Nephron progenitor cell (in vitro differentiated cells): ENCODE measurements at regions not wholly inside any gene's neighbourhood (a gene's known extent, or its start where the extent isn't known, plus 50 kb on each side); places are given as distances from the start of the nearest gene placed in this dataset.

Experiments
- DNase-seq: peaks from one replicate; pipeline ENCODE4 v3.0.0; 2021
- H3K27ac Mint-ChIP-seq: 2 replicates; pipeline ENCODE4 v1.8.0; 2021; ENCODE audit warnings: mild to moderate bottlenecking, moderate library complexity, mixed read lengths
- H3K27me3 Mint-ChIP-seq: 2 replicates; pipeline ENCODE4 v1.8.0; 2021; ENCODE audit warnings: mild to moderate bottlenecking, low read depth, mixed read lengths; ENCODE audit not compliant: poor library complexity
- H3K36me3 Mint-ChIP-seq: 2 replicates; pipeline ENCODE4 v1.8.0; 2021; ENCODE audit warnings: low read depth, mixed read lengths
- H3K4me1 Mint-ChIP-seq: 2 replicates; pipeline ENCODE4 v1.8.0; 2021; ENCODE audit warnings: mixed read lengths
- H3K4me3 Mint-ChIP-seq: 2 replicates; pipeline ENCODE4 v1.8.0; 2021; ENCODE audit warnings: mild to moderate bottlenecking, moderate library complexity, mixed read lengths
- H3K9me3 Mint-ChIP-seq: 2 replicates; pipeline ENCODE4 v1.8.0; 2021; ENCODE audit warnings: mild to moderate bottlenecking, moderate library complexity, mixed read lengths
- TF ChIP-seq, protein P1 (sequence below): fragments of 200-600 bp; sonication (generic); IDR thresholded peaks from 2 replicates; pipeline ENCODE4 v1.5.0; 2021; ENCODE audit warnings: antibody characterized with exemption

DNA sequence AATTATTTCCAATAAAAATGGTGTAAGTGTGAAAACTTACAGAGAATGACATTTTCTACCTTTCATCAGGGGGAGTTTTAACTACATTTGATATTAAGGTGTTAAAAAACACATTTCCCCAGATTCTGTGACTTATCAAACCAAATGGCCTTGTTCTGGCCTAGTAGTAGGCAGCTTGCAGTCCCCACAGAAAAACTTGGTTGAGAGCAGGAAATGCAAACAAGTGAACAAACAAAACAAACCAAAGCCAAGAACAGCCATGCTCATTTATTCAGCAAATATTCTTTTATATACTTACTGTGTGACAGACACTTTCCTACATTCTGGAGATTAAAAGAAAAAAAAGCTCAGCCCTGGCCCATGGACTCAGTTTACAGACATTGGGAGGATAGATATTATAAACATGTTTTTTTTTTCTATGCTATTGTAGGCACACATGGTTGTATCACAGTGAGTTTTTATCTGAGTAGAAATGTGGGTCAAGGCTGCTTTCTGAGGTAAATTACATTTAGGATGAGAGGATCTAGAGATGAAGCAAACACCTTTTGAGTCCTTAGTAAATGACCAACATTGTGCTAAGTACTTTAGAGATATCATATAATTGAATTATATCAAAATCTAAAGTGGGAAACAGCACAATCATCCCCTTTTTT lies 449.2 kb upstream of the AADAT start:
- no peak overlapping the region for H3K4me3 Mint-ChIP-seq
- no peaks in the 10 kb centered on the region for H3K9me3 Mint-ChIP-seq
- DNase-seq = no peak
- H3K27ac Mint-ChIP-seq = no peak overlapping the region
- H3K27me3 Mint-ChIP-seq = peaks cover 6% of the 10 kb centered on the region
- TF ChIP-seq, protein P1, sequence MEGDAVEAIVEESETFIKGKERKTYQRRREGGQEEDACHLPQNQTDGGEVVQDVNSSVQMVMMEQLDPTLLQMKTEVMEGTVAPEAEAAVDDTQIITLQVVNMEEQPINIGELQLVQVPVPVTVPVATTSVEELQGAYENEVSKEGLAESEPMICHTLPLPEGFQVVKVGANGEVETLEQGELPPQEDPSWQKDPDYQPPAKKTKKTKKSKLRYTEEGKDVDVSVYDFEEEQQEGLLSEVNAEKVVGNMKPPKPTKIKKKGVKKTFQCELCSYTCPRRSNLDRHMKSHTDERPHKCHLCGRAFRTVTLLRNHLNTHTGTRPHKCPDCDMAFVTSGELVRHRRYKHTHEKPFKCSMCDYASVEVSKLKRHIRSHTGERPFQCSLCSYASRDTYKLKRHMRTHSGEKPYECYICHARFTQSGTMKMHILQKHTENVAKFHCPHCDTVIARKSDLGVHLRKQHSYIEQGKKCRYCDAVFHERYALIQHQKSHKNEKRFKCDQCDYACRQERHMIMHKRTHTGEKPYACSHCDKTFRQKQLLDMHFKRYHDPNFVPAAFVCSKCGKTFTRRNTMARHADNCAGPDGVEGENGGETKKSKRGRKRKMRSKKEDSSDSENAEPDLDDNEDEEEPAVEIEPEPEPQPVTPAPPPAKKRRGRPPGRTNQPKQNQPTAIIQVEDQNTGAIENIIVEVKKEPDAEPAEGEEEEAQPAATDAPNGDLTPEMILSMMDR = no peak
- no peaks in the 10 kb centered on the region for H3K4me1 Mint-ChIP-seq
- no peaks in the 10 kb centered on the region for H3K36me3 Mint-ChIP-seq

DNA sequence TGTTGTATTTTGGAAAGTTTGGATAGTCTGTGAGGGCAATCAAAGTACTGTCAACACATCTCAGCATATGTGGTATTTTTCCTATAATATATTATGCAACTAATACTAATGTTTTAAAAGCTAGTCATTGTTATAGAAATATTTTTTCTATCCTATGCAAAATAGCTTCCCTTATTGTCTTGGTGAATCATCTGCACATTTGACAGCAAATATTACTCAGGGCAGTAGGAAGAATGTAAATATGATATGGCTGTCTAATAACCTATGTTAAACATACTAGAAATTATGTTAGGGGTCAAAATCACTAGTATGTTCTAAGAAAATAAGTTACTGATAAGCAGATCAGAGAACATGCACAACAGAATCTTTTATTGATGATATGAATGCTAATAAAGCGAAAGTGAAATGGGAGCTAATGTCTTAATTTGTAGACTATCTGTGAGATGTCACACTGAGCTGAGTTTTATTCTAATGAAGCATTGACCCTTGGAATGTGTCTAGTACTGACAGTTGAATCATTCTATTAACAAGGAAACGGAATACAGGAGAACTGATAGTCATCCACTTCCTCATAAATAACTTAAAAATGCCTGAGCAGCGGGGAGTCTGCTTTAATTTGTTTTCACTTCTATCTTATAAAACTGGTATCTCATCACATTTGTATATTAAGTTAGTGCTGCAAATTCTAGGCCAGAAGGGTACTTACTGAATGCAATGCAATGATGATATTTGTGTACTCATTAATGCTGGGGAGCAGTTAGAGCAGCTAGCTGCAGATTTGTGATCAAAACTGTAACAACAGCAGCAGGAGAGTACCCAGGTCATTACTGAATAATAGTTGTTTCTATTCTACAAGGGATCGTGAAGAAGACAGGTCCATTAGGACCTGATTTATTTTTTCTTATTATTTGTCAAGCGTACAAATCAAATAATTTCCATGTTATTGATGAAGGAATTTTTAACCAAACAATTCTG lies 440.3 kb upstream of the AADAT start:
- Mint-ChIP-seq H3K27me3 (peaks cover 9% of the 10 kb centered on the region), H3K4me1 (no peaks in the 10 kb centered on the region), H3K4me3 (no peak overlapping the region), H3K9me3 (no peaks in the 10 kb centered on the region), H3K27ac (no peak overlapping the region), H3K36me3 (no peaks in the 10 kb centered on the region)
- TF ChIP-seq, protein P1 = no peak
- no peak for DNase-seq

DNA sequence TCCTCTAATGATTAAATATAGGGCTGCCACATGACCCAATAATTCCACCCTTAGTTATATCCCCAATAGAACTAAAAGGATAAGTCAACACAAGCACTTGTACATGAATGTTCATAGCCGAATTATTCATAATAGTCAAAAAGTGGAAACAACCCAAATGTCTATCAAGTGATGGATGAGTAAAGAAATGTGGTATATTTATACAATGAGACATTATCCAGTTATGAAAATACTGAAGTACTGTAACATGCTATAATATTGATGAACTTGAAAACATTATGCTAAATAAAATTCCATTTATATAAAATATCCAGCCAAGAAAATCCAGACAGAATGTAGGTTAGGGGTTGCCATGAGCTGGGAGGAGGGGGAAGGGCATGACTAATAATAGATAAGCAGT lies 436.7 kb upstream of the AADAT start:
- TF ChIP-seq, protein P1 = no peak
- no peaks in the 10 kb centered on the region for H3K4me1 Mint-ChIP-seq
- H3K9me3 Mint-ChIP-seq = no peaks in the 10 kb centered on the region
- H3K4me3 Mint-ChIP-seq = no peak overlapping the region
- H3K27me3 Mint-ChIP-seq = peaks cover 7% of the 10 kb centered on the region
- DNase-seq = no peak
- H3K36me3 Mint-ChIP-seq = no peaks in the 10 kb centered on the region
- H3K27ac Mint-ChIP-seq = no peak overlapping the region

- Mint-ChIP-seq H3K4me1 (no peaks in the 10 kb centered on the region), H3K27ac (no peak overlapping the region), H3K27me3 (peaks cover 2% of the 10 kb centered on the region), H3K36me3 (no peaks in the 10 kb centered on the region), H3K9me3 (no peaks in the 10 kb centered on the region), H3K4me3 (no peak overlapping the region)
- TF ChIP-seq, protein P1 = no peak
- no peak for DNase-seq
Measured at GRCh38 chr4:170522427-170522970, 432.7 kb upstream of the AADAT start.

- TF ChIP-seq, protein P1 = no peak
- DNase-seq = no peak
- Mint-ChIP-seq H3K27me3 (peaks cover 5% of the 10 kb centered on the region), H3K4me1 (peaks cover 6% of the 10 kb centered on the region), H3K36me3 (no peaks in the 10 kb centered on the region), H3K4me3 (no peak overlapping the region), H3K9me3 (peaks cover 9% of the 10 kb centered on the region), H3K27ac (no peak overlapping the region)
Measured at GRCh38 chr4:170497689-170498088, 407.9 kb upstream of the AADAT start.
